ENCODE measurements at regions not wholly inside any gene's neighbourhood (a gene's known extent, or its start where the extent isn't known, plus 50 kb on each side); places are given as distances from the start of the nearest gene placed in this dataset.

- TF ChIP-seq CTCF (IDR thresholded peaks at IDR 0.05) (no peak), POLR2A (IDR thresholded peaks at IDR 0.05) (no peak)
Measured at GRCh38 chr3:102662498-102662772, 227.6 kb downstream of the ZPLD1 start.
